IPS-18c (cell line): ENCODE measurements at regions not wholly inside any gene's neighbourhood (a gene's known extent, or its start where the extent isn't known, plus 50 kb on each side); places are given as distances from the start of the nearest gene placed in this dataset.
"Not testable (repeated sequence)": the region's sequence is repeated elsewhere in the genome, so short reads cannot be mapped to it uniquely, and the experiment has no call there.

Experiments
- H3K4me3 ChIP-seq: 2 replicates; pipeline ENCODE4 v1.7.0; 2013; ENCODE audit warnings: low read depth, mild to moderate bottlenecking, low read length, moderate library complexity; ENCODE audit not compliant: insufficient read depth
- H3K9me3 ChIP-seq: one replicate; pipeline ENCODE4 v1.6.1; 2013; ENCODE audit warnings: mild to moderate bottlenecking, low read length, moderate library complexity; ENCODE audit not compliant: control insufficient read depth, insufficient read depth

DNA sequence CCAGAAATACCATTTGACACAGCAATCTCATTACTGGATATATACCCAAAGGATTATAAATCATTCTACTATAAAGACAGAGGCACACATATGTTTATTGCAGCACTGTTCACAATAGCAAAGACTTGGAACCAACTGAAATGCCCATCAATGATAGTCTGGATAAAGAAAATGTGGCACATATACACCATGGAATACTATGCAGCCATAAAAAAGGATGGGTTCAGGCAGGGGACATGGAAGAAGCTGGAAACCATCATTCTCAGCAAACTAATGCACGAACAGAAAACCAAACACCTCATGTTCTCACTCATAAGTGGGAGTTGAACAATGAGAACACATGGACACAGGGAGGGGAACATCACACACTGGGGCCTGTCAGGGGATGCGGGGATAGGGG lies 147.0 kb upstream of the GRIP1 start:
- H3K4me3 ChIP-seq, H3K9me3 ChIP-seq: not testable (repeated sequence)

DNA sequence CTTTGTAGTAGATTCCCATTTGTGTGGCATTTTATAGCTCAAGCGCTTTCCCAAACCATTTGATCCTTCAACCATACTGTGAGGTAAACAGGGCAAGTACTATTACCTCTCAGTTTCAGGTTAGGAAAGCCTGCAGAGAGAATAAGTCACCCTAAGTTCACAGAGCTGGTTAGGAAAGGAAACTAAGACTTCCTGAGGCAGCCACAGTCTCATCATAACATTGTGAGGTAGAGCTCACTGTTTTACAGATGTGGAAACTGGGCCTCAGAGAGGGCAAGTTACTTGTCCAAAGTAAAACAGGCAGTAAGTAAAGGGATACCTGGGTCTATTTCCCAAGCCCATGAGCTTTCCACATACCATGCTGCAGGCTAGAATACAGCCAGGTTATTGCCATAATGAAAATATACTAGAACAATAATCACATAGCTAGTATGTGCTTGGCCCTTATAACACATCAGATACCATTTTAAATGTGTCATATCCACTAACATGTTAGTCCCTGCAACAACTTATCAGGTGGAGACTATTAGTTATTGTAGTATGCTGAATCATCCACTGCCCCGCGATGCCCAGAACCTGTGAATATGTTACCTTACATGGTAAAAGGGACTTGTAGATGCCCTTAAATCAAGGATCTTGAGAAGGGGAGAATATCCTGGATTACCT lies 150.9 kb upstream of the GRIP1 start:
- no peak overlapping the region for H3K4me3 ChIP-seq
- H3K9me3 ChIP-seq: no peaks in the 10 kb centered on the region

DNA sequence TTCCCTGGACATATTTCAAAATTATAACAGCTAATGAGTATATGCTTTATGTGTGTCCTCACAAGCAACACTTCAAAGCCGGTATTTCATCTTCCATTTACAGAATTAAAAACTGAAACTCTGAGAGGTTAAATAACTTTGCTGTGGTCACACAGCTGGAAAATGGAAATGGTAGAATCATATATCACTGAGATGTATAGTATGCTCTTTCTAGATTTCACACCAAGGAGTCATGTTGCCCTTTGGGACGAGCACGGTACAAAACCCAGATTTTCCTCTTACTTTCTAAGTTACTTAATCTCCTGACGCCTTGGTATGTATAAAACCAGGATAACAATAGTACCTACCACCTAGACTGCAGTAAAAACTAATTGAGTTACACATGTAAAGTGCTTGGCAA lies 152.6 kb upstream of the GRIP1 start:
- Histone ChIP-seq H3K4me3 (no peak overlapping the region), H3K9me3 (no peaks in the 10 kb centered on the region)

DNA sequence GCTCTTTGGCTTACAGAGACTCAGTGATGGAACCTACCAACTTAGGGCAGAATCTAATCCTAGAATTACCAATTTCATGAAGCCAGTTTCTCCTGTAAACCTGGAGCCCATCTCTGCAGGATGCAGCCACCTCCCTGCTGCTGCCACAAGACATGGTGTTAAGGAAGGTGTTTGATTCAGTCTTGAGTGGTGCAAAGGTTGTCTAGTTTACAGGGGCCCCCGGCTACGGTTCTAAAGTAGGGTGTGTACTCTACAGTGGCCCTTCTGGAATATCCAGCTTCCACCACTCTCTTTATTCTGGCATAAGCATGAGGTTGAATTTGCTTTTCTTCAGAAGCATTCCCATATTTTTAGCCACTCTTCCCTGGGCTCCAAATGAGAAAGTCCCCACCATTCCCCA lies 154.1 kb upstream of the GRIP1 start:
- no peaks in the 10 kb centered on the region for H3K9me3 ChIP-seq
- H3K4me3 ChIP-seq: no peak overlapping the region

DNA sequence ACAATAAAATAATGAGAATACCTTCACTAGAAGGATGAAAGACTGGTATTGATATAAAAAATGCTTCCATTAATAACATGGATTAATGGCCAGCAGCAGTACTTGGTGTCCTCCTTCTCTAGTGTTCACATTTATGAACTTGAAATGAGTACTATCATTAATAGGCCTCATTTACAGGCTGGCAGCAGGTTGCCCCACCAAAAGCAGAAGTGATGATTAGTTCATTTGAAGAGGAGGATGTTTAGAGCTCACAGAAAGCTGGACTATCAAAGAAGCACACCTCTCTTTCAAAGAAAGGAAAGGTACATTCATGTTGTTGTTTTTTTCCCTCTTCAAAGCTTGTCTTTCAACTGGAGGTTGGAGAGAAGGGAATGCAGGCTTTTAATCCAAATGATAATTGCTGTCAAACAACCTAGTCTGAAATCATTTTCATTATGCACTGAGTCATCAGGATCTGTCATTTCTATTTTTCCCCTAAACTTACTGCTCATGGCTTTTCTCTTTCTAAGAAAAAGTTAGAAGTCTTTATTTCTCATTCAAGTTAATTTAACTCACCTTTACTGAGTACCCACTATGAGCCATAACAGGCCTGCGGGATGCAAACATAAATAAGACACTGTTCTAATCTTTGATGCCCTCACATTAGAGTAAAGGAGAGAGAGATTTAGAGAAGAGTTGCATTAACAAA lies 157.9 kb upstream of the GRIP1 start:
- H3K4me3 ChIP-seq: no peak overlapping the region
- no peaks in the 10 kb centered on the region for H3K9me3 ChIP-seq

DNA sequence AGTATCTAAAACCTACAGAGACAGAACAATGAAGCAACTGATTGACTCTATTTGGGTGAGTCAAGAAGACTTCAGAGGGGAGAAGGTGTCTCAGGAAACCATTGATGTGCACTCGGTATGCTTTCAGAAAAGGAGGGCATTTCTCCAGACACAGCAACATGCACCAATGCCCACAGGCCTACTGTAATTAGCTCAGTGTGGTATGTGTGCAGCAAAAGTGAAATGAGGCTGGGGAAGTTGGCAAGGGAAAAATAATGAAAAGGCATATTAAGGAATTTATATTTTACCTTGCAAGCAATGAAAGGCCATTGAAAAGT lies 158.4 kb upstream of the GRIP1 start:
- Histone ChIP-seq H3K9me3 (no peaks in the 10 kb centered on the region), H3K4me3 (no peak overlapping the region)

DNA sequence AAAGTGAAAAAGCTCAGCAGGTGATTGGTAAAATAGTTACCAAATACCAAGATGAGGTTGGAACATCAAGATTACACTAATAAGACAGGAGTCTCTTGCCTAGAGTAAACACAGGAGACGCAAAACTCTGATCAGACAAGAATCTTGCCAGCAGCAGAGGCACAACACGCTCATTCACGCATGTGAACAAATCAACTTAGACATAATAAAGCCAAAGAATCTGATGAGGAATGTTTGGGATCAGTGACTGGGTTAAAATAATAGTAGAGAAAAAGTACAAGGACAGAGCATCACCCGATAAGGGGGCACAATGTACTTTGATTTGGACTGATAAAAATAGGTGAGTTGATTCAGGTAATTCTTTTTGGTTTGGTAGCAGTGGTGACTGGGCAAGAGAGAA lies 159.5 kb upstream of the GRIP1 start:
- Histone ChIP-seq H3K4me3 (no peak overlapping the region), H3K9me3 (no peaks in the 10 kb centered on the region)

DNA sequence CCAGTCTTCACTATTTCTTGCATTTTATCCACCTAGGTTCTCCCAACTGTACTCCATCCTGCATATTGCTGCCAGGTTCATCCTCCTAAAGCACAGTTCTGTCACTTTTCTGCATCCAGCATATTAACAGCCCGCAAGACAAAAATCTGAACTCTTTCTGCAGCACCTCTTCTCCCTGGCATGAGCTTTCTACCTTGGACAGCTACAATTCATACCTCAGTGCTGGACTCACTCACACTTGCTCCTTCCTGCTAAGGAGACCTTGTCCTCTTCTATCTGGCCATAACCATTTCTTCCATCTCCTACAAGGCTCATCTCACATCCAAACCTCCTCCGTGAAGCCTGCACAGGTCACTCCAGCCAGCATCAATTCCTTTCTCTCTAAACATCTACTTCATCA lies 170.1 kb upstream of the GRIP1 start:
- no peaks in the 10 kb centered on the region for H3K9me3 ChIP-seq
- no peak overlapping the region for H3K4me3 ChIP-seq

DNA sequence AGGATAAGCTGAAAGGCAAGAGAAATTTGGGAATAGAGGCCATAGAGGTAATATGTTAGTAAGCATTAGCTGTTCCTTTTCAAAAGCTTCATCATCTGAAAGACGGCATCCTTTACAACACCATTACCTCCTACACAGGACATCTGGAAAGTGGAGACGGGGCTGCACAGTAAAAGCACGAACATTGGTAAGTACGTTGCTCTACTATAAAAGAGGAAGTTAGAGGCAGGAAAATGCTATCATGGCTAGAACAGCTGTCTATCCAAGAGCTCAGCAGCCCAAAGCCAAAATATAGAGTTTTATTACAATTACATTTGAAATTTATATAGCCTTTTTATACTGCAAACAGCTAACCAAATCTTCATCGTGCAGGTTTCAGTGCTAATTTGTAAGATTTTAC lies 172.3 kb upstream of the GRIP1 start:
- H3K9me3 ChIP-seq: no peaks in the 10 kb centered on the region
- no peak overlapping the region for H3K4me3 ChIP-seq

DNA sequence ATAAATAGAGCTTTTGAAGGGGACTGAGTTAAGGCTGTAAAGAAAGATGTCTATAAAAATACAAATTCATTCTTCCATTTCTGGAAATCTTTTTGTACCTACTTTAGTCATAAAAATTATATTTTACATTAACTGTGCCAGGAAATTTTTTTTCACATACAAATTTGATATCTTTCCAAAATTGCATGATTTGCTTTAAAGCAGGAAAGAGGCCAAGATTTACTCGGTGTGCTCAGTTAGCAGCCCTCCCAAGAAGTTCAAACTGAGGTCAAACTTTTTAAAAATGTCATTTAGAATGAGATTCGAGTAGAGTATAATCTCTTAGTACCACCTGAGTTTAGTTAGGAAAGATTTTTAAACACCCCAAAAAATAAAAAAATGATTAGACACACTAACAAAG lies 173.2 kb upstream of the GRIP1 start:
- H3K4me3 ChIP-seq: no peak overlapping the region
- H3K9me3 ChIP-seq: no peaks in the 10 kb centered on the region

DNA sequence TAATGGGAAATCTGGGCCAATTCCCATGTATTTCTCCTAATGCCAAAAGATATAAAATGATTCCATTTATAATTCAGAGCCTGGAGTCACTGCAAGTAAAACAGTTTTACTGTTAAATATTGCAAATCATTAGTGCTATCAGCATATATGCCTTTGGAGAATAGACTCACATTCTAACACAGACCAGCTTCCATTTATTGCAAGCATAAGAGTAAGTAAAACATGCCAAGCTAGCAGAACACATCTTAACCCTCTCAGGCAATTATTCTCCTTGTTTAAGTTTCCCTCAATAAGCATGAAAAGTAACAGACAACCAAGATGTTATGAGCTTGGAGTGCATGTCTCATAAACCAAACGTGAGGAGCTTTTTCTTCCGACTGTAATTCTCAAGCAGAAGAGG lies 173.9 kb upstream of the GRIP1 start:
- Histone ChIP-seq H3K9me3 (no peaks in the 10 kb centered on the region), H3K4me3 (no peak overlapping the region)

DNA sequence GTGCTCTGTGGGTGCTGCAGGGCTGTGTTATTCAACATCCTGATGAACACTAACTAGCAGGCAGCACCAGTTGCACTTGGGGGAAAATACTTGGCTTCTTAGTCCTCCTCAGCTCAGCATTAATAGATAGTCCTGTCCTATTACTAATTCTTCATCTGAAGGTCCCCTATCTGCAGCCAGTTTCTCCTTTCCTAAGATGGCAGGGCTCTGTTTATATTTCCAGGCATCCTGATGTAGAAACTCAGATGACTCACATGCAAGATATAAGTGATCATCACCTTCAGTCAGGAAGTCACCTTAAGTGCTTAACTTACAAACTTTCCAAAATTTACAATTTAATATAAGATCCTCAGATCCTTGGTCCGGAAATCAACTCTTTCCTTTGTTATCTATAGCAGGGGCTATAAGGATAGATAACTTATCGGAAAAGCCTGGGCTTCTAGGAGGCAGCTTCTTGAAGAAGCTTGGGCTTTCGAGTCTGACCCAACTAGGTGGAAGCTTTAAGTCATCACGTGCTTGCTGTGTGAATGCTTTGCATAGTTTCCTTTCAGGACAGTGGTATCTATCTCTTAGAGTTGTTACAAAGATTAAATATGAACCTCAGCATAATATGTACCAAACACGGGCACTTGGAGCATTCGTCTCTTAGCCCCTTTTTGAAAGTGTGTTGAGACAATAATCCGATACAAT lies 181.0 kb upstream of the GRIP1 start:
- H3K4me3 ChIP-seq: no peak overlapping the region
- H3K9me3 ChIP-seq: no peaks in the 10 kb centered on the region

DNA sequence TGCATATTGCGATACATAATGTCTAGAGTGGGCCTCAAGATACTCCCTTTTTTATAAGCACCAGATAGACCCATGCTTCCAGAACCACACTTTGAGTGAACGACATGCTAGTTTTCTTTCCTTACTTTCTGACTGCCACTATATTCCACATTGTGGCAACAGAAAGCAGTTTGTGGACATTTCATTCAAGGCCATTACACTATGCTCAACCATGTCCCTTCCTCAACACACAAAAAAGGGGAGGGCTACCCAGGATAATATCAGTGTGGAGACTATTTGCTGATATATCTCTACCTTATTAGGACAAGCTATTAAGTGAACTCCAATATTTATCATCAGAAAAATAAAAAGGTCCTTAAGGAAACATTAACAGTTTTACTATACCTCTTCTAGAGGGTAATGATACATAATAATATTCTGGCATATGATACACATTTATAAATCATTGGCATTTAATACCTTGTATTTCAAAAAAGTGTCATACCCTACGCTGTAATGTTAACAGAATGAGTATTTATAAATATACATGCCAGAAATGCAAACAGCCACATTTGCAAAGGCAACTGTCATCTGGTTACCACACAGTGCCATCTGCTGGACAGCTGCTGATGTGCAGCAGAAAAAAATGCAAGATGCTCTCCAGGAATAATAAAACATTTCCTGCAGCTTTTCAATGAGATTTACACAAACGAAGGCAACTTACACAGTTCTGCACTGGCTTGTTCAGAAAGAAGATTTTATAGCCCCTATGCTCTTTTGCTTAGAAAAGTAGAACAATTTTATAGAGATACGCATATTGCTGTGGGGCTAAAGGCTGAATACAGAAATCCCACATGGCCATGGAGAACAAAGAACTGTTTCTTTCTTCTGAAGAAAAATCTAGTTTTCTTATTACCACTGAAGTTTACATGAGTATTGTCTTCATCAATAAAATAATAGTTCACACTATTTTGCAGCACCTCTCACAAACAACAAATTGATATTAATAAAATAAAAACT lies 182.2 kb upstream of the GRIP1 start:
- no peaks in the 10 kb centered on the region for H3K9me3 ChIP-seq

DNA sequence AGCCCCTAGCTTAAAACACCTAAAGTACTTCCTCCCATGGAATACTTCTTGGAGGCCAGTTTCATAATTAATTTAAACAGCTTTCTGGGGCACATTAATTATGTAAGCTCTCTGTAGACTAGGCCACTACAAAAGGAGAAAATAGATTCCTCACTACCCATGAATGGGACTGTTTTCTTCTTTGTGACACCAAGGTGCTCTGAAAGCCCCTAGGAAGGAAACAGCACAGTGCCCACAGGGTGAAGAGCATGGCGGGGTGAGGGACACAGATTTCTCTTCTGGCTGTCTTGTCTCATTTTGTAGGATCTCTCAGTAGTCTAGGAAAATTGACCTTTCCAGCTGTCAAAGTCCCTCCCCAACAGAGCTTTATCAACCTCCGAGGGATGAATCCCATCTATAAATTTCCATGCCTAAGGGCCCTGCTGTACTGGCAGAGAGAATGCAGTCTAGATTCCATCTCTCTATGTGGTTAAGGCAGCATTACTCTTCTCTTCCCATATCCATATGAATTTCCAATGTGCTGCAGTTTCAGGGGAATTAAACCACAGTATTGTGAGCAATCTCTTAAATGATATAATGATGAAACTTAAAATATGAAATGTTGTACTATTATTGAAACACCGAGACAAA lies 183.6 kb upstream of the GRIP1 start:
- H3K4me3 ChIP-seq: no peak overlapping the region
- H3K9me3 ChIP-seq: no peaks in the 10 kb centered on the region

More for the DNA sequence above, 182.2 kb upstream of the GRIP1 start:
- no peak overlapping the region for H3K4me3 ChIP-seq

DNA sequence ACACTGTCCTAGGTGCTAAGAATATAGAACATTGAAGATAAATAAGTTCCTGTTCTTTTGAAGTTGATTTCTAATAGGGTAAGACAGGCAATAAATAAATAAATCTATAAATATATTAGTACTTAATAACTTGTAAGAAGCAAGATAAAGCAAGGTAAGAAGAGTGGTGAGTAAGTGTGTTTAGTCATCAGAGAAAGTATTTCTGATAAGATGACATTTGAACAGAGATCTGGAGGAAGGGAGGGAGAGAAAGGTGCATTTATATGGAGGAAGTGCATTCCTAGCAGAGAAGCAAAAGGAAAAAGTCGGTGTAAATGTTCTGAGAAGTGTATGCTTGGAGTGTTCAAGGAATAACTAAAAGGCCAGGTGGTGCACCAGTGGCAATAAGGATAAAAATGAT lies 184.4 kb upstream of the GRIP1 start:
- H3K4me3 ChIP-seq: no peak overlapping the region
- H3K9me3 ChIP-seq: no peaks in the 10 kb centered on the region

DNA sequence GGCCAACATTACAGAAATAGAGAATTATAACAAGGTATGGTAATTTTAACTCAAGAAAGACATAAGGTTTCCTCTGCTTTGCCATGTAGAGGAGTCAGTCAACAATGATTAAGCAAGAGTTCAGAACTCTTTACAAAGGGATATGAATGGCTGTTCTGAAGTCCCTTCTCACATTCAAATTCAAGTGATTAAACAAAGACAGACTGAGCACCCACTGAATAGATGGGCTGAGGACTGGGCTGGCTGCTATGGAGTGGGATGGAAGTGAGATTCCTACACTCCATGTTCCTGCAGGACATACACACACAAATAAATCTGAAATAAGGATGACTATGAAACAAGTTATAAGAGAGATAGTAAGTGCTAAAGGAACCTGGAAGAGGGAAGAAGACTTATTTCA lies 199.0 kb upstream of the GRIP1 start:
- H3K4me3 ChIP-seq: no peak overlapping the region

DNA sequence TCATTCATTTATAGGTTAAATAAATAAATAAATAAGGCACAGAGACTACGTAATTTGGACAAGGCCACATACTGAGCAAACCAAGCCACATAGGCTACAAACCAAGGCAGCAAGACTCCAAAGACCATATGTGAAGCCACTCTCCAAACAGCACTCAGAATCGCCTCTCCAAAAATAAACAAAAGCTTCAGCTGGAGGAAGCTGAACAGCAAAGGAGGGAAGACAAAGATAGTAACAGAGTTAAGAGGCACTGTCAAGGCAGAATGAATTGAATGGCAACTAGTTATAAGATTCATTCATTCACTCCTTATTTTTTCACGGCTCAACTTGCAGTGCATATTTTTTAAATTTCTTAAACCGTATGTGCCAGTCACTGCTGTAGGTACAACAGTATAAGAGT lies 200.5 kb upstream of the GRIP1 start:
- Histone ChIP-seq H3K9me3 (no peaks in the 10 kb centered on the region), H3K4me3 (no peak overlapping the region)

More for the DNA sequence above, 199.0 kb upstream of the GRIP1 start:
- no peaks in the 10 kb centered on the region for H3K9me3 ChIP-seq
